GM19463 (cell line): ENCODE measurements at regions not wholly inside any gene's neighbourhood (a gene's known extent, or its start where the extent isn't known, plus 50 kb on each side); places are given as distances from the start of the nearest gene placed in this dataset.
"Not testable (repeated sequence)": the region's sequence is repeated elsewhere in the genome, so short reads cannot be mapped to it uniquely, and the experiment has no call there.

ENCODE experiments used
- ATAC-seq: cut with Tn5 transposase; IDR thresholded peaks from one replicate; pipeline ENCODE4 v1.9.1; 2021; ENCODE audit warnings: mild to moderate bottlenecking, moderate library complexity; ENCODE audit not compliant: unreplicated experiment

DNA sequence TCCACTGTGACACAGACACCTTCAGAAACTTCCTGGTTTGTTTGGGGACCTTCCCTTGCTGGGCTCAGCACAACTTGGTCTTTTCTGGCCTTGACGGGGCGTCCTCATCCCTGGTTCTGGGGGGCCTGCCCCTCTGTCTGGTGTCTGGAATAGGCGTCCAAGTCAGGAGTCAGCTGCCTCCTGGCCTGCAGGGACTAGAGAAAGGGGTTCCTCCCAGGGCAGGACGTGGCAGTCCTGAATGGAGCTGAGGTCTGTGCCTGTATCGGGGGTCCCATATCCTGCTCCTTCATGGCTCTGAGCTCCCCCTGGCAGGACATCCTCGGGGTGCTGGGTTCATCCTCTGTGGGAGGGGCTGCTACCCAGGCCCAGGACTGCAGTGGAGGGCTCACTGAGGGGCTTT is 384.0 kb downstream of the TMEM121 start:
- no peak for ATAC-seq

DNA sequence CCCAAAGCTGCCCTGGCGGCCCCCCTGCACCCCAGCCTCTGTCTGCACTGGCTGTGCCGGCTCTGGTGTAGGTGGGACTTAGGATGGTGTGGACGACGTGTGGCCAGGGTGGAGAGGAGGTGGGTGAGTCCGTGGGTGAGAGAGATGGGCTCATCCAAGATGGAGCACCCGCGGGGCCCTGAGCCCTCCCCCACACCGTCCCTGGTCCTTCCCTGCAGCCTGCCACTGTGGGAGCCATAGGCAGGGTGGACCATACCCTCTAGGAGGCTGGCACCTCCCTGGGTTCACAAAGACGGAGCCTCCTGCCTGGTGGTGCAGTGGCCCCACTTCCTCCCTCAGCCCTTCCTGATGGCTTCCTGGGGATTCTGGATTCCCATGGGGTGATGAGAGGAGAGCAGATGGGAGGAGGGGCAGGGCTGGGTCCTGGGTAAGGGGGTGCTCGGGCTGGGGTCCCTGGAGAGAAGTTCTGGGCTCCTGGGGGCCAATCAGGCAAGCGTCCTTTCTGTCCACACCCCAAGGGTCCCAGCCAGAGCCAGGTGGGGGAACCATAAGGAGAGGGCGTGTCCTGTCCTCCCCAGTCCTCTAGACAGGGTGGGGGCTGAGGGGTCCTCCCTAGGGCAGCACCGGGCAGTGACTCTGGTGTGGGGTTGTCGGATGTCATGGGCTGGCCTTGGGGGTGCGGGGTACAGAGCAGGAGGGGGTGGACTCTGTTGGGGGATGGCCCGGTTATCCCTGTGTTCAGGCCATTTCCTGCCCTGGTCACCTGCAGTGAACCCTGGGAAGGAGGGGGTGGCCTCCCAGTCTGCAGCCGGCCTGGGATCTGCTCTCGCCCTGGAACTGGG is 384.8 kb downstream of the TMEM121 start:
- no peak for ATAC-seq

DNA sequence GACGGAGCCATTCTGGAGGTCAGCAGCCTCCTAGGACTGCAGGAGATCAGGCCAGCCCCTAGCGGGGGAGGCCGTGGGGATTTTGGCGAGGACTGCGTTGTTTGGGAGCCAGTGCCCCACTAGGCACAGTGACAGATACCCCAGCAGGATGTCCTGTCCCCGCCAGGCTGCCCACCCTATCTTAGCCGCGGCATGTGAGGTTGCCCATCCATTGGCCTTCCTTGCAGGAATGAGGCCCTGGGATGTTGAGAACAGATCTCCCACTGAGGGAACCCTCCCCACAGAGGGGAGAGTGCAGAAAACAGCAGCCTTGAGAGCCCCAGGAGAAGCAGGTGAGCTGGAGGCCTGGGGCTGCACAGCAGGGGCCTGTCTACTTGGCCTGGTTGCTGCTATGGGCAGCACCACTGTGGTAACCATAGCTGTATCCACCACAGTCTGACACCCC is 385.5 kb downstream of the TMEM121 start:
- not testable (repeated sequence) for ATAC-seq

DNA sequence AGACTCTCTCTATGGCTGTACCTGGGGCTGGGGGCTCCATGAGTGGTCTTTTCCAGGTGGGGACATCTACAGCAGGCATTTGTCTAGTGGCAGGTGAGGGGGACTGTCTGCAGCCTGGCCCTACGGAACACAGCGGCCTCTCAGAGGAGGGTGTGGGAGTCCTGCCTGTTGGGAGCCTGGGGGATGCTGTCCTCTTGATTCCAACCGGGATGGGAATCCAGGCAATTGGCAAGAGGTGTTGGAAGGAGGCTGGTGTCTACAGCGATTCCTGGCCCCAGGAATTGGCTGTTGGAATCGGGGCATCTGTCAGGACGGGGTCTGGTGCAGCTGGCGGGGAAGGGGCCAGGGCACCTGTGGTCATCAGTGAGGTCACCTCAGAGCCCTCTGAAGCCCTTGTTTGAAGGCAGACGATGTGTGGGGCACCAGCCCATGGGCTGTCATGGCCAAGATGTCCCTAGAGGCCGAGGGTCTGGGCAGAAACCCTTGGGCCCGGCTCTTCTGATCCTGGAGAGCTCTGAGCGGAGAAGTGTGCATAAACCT is 386.3 kb downstream of the TMEM121 start:
- no peak for ATAC-seq

GRCh38 chr14:105913221-105913620 is 386.8 kb downstream of the TMEM121 start:
- ATAC-seq: no peak

DNA sequence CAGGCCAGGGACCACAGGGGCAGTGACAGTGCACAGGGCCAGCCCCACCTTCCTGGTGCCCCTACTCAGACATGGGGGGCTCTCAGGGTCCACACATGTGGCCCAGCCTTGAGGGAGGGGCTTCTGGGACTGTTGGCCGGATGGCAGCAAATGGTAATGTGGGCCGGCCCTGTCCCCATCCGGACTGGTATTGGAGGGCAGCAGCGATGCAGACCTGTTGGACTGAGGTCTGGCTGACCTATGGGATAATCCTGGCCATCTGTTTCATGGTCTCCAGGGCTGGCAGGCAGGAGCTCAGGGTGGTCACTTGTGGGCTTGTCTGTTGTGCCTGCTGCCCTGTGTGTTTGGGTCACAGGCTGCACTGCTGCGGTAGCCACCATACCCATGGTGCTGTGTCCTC is 387.5 kb downstream of the TMEM121 start:
- ATAC-seq: no peak

- ATAC-seq: not testable (repeated sequence)
Observed at GRCh38 chr14:105914281-105914680, 387.9 kb downstream of the TMEM121 start.

- no peak for ATAC-seq
Observed at GRCh38 chr14:105914738-105915385, 388.5 kb downstream of the TMEM121 start.

- not testable (repeated sequence) for ATAC-seq
Observed at GRCh38 chr14:105915546-105915945, 389.2 kb downstream of the TMEM121 start.

- not testable (repeated sequence) for ATAC-seq
Observed at GRCh38 chr14:105917136-105917932, 391.0 kb downstream of the TMEM121 start.

DNA sequence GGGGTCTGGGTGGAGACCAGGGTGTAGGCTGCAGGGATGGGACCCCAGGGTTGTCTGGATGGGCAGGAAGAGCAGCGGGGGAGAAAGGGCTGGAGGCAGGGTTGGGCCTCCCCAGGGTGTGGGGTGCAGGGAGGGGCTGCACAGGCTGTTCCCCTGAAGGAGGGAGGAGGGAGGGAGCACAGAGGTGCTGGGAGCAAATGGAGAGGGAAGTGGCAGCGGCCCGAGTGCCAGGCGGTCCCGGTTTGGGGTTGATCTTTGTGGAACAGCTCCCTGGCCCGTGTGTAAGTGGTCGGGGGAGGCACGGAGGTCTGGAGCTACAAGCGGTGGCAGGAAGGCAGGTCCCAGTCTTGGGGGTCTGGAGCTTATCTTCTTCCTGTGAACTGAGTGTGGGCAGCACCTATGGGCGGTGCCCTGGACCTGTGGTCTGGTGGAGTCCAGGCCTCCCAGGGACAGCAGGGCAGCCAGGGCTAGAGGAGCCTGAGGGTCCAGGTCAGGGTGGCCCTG is 391.6 kb downstream of the TMEM121 start:
- ATAC-seq: no peak

DNA sequence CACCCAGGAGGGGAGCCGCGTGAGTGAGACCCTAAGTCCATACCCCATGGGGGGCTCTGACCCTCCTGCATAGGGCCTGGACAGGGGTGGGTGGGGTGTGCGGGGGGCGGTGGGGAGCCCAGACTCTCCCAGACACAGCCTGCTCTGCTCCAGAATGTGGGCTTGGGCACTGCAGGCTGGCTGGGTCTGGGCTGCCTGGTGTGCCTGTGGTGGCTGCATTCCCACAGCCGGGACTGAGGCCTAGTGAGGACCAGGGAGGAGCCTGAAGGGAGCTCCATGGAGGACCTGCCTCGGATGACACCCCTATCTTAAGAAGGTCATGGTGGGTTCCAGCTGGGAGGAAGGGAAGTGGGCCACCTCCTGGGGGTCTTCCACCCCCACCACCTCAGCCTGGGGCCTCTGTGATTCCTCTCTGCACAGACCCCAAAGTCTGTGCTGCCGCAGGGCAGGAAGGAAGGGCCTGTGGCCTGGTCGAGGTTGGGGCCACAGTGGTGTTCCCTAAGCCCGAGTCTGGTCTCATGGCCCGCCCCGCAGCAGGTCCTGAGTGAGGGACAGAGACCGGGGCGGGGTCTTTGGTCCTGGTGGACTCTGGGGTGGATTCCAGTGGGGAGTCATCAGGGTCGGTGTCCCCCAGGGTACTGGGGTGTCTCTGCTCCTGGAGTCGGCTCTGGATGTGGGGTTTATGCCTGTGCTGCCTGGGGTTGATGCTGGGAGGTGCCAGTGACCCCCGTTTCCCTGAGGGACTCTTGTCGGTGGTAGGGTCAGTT is 392.3 kb downstream of the TMEM121 start:
- no peak for ATAC-seq

DNA sequence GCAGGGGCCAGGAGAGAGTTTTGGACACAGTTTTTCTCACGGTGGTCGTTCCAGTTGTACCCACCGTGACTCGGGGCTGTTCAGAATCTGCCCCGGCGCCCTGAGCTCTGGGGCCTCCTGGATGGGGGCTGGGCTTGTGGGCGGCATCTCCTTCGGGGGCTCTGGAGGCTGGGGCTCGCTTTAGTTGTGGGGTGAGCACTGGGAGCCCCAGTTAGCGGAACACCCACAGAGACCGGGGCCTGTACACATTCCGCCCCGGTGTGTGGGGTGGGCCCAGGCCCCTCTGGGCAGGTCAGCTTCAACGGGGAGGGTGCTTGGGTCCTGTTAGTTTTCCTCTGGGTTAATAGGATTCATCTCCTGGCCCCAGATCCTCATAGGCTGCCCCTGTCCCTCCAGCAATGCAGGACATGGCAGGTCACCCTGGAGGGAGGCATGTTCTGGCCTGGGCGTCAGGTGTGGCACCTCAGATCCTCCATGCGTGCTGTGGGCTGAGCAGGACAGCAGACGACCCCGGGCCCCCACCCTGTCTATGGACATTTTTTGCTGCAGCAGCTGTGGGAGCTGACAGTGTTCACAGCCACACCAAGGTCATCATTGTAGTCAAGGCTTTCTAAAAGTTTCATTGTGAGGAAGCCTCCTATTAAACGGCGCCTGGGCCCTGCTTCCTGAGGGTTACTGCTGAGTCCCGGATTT is 393.2 kb downstream of the TMEM121 start:
- no peak for ATAC-seq

DNA sequence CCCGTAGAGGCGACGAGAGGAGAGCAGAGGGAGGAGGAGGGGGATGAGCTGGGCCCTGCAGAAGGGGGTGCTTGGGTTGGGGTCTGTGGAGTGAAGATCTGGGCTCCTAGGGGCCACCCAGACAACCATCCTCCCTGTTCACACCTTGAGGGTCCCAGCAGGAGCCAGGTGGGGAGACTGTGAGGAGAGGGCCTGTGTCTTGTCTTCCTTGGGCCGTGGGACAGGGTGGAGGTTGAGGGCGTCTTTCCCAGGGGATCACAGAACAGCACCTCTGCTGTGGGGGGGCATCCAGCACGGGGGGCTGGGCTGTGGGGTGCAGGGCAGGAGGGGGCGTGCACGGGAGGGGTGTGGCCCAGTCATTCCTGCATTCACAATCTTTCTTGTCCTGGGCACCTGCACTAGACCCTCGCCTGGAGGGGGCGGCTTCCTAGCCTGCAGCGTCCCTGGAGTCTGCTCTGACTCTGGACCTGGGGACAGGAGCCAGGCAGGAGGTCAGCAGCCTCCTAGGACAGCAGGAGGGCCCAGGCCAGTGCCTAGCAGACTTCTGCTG is 393.8 kb downstream of the TMEM121 start:
- not testable (repeated sequence) for ATAC-seq

DNA sequence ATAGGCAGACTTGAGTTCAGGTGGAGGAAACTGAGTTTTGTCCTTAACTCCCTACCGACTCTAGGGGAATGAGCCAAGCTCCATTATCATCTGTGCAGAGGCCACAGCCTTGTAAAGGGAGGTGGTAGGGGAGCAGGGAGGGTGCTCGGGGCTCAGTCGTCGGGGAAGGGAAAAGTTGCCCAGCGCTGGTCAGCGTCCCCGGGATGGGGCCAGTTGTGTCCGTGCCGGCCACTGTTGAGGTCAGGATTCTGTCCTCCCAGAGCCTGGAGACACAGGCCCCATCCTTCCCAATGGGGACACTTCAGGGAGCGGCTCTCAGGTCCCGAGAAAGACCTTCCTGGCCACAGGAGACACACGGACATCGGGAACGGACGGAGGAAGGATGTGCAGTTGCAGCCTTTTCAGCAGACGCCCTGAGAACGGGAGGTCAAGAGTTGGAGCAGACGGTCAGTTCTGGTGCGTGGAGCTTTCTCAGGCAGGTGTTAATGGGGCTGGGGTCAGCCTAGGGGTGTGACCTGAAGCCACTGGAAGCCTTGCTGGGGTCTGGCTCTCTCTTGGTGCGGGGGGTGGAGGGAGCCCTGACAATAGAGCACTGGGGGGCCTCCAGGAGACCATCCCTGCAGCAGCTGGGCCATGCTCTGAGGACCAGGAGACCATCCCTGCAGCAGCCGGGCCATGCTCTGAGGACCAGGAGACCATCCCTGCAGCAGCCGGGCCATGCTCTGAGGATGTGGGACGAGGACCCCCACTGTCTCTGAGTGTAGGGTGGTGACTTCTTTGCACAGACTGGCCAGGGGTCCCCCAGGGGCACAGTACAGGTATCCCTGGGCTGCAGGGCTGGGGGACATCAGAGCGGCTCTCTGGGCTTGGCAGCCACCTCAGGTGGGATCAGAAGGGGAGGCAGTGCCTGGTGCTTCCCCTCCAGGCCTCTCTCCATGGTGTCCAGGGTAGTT is 394.7 kb downstream of the TMEM121 start:
- not testable (repeated sequence) for ATAC-seq

DNA sequence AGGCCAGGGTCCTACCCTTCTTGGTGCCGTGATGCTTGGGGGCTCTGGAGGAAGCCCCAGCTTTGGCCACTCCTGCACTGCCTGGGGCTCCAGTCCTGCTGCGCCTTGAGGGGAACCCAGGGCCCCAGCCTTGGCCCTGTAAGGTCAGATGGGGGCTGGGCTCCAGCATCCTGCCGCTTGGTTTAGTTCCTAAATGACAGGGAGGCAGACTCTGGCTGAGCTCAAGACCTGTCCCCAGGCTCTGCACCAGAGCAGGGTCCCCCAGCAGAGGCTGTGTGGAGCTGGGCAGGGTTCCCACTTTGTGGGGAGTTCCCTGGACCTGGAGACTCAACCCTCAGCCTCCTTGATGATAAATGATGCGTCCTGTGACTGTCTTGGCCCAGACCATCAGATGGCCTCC is 395.4 kb downstream of the TMEM121 start:
- ATAC-seq: not testable (repeated sequence)

DNA sequence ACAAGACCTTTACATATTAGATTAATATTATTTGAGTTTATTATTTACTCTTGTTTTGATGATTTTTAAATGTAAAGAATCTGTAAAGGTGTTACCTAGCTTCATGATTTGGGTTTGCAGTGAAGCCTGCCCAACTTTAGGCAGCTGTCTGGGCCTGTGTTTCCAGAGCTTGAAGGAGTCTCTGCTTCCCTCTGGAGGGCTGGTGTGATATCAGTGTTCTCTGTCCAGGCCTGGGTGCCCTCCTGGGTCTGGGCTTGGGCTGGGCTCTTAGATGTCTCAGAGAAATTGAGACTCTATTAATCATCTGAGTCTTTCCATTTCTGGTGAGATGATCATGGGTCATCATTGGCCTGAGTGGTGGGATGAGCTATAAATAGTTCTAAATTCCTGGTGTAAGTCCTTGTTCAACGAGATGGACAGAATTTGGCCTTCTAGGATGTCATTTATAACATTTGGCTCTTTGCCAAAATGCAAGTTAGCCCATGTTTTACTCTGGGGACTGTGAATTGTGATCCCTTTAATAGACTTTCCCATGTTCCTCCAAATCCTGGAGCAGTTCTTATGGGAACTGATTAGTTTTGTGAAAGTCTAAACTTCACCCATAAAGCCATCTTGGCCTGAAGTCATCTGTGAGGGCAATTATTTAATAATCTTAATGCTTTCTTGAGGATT is 397.3 kb downstream of the TMEM121 start:
- ATAC-seq: not testable (repeated sequence)
